ENCODE measurements at regions not wholly inside any gene's neighbourhood (a gene's known extent, or its start where the extent isn't known, plus 50 kb on each side); places are given as distances from the start of the nearest gene placed in this dataset.

DNA sequence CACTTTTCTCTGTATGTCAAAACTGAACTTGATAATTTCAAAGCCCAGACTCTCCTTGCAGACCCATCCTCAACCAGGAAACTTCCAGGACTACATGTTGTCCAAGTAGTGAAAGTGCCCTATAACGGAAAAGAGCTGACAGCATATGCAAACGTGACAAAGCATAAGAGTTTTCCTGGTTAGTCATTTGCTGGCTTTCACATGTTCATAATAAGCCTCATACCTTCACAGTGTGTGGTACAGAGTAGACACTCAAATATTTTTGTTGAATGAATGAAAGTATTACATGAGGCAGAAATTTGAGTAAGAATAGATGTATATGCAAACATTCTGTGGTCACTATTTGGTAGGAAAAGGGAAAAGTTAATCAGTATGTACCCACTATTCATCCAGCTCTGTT, 473.3 kb downstream of the MRPL39 start:
- no peak for DNase-seq

DNA sequence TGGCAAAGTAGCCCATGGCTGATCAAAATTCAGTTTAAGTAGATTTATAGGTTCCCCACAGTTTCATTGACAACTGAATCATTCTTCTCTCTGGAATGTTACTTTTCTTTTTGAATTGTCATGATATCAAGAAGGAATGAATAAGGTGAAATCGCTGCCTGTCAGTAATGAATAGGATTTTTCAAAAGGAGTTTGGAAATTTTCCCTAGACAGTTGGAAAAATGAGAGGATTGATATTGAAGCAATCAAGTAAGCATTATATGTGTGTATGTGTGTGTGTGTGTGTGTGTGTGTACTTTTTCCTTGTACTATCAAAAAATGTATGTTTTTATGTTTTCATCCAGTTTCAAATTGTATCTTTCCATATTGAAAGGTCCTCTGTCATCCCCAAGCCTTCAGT, 479.5 kb downstream of the MRPL39 start:
- DNase-seq, result no peak

DNA sequence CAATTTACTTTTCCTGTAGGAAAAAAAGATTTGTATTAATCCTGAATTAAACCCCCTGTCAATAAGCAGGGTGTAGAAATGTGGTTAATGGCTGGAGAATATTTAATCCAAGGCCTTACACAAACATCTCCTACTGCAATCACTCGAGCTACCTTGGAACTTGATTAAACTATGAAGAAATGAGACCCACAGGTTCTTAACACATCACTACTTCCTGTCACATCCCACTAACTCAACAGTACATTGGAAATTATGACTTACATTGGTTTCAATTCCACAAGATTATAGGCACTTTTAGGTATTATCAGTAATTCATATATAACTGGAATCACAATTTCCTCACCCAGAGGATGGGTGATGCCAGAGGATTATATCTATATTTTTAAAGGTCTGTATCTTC, 480.3 kb downstream of the MRPL39 start:
- DNase-seq, result no peak

DNA sequence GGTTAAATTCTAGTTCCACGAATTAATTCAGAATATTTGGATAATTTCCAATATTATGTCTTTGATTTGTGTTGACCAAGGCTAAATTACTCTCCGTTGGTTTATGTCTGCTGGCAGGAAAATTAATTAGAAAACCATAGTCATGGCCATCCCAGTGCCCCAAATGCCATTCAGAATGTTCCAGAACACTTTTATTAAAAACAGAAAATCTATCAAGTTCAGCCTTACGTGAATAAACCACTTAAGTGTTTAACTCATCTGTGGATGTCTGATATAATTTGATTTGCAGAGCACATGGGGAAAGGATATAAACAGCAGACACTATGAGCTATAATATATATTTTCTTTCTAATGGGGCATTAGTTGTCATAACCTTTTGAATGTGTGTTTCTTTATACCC, 480.7 kb downstream of the MRPL39 start:
- DNase-seq, result no peak

DNA sequence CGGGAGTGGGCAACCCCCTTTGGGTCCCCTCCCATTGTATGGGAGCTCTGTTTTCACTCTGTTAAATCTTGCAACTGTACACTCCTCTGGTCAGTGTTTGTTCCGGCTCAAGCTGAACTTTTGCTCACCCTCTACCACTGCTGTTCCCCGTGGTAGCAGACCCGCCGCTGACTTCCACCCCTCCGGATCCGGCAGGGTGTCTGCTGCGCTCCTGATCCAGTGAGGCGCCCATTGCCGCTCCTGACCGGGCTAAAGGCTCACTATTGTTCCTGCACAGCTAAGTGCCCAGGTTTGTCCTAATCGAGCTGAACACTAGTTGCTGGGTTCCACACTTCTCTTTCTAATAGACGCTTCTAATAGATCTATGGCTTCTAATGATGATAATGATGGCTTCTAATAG, 488.6 kb downstream of the MRPL39 start:
- DNase-seq, result no peak

DNA sequence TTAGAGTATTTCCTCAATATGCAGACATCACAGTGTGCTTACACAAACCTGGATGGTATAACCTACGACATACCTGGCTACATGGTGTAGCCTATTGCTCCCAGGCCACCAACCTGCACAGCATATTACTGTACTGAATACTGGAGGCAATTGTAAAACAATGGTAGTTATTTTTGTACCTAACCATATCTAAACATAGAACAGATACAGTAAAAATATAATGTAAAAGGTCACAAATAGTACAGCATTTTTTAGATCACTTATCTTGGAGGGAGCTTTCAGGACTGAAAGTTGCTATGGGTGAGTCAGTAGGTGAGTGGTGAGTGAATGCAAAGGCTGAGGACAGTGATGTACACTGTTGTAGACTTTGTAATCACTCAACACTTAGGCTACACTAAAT, 492.3 kb downstream of the MRPL39 start:
- no peak for DNase-seq

DNA sequence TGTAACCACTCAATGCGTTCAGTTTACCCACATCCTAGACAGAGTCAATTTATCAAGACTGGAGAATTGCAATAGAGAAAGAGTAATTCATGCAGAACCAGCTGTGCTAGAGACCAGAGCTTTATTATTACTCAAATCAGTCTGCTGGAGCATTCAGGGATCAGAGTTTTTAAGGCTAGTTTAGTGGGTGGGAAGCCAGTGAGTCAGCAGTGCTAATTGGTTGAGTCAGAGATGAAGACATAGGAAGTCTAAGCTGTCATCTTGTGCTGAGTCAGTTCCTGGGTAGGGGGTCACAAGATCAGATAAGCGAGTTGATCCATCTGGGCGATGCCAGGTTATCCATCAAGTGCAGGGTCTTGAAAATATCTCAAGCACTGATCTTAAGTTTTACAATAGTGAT, 499.6 kb downstream of the MRPL39 start:
- DNase-seq, result no peak

DNA sequence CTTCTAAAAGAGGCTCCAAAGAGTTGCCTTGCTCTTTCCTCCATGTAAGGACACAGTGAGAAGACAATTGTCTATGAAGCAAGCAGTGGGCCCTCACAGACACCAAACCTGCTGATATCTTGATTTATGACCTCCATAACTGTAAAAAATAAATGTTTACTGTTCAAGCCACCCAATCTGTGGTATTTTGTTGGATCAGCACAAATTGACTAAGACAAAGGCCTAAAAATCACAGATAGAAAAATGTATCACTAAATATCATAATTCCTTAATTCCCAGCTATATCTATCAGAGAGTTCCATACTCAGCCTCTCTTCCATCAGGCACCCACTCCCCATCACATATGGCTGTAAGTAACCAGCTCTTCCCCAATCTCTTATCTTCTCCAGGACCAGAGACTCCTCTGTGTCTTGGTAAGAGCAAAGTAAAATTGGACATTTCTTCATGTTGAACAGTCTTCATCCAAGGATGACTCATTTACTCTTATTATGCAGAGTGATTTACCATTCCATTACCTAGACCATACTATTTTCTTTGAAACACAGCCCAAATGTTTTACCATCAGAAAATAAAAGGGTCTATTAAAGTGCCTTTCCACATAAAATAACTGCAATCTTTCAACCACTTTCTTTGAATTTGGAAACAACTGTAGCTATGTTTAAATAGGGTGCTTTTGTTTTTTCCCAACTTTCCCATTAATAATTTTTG, 503.6 kb downstream of the MRPL39 start:
- DNase-seq, result no peak

DNA sequence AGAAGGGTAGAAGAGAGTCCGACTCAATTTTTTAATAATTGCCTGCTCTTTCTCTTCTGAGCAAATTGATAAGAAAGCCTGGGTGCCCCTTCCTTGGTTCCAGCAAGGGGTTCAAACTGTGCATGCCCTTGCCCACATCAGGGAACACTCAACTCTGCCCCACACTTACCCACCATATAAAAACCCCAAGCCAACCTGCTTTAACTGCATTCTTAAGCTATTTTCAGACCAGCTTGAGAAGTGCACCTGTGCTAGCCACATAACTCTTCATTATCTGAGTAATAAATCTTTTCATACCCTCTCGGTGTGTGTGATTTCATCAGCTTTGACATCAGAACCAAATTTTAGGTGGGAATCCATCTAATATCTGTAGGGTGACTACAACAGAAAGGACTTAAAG, 509.6 kb downstream of the MRPL39 start:
- no peak for DNase-seq

DNA sequence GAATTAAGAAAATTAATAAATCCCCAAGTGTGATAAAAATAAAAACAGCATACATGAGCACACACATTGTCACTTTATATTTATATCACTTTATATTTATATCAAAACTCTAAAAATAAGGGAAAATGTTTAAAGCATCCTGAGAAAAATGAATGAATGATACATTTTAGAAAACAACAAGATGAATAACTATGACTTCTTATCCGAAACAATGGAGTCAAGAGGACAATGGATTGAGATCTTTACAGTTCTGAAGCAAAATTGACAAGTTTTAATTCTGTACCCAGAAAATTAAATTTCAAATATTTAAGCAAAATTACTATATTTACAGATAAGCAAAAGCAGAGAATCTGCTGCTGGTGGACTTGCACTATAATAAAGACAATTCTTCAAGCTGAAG, 512.6 kb downstream of the MRPL39 start:
- no peak for DNase-seq

DNA sequence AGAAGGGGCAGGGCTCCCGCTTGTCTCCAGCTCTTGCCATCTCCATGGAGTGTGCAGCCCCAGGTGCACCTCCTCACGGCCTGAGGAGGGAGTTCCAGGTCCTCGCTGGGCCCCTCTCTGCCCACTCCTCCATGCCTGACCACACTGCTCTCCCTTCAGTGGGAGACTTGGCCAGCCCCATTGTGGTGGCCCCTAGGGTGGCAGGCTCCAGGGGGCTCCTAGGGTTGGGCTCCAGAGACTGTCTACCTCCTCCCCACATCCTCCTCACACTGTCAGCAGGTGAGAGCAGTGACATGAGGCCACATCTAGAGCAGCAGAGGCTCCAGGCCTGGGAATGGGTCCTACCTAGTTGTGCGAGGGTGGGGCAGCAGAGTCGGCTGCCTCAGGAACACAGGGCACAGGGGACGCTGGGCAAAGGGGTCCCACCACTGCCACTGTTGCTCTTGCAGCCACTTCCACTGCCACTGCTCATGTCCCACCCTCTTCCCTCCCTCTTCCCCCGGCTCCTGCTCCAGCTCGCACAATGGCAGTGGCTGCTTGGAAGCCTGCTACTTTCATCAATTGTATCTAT, 514.8 kb downstream of the MRPL39 start:
- no peak for DNase-seq

DNA sequence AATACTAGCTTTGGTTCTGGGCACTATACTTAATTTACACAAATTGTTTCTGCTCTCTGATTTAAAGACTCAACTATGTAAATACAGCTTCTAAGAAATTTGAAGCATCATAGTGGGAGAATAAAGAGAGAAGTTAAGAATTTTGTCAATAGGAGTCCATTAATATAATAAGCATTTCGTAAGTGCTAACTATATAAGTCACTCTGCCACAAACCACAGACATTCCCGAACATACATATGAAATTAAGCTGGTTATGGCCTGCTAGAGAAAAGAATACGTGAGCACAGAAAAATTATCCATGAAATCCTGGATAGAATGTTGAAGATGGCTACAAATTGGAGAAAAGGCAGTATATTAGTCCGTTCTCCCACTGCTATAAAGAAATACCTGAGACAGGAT, 526.2 kb downstream of the MRPL39 start:
- no peak for DNase-seq

DNA sequence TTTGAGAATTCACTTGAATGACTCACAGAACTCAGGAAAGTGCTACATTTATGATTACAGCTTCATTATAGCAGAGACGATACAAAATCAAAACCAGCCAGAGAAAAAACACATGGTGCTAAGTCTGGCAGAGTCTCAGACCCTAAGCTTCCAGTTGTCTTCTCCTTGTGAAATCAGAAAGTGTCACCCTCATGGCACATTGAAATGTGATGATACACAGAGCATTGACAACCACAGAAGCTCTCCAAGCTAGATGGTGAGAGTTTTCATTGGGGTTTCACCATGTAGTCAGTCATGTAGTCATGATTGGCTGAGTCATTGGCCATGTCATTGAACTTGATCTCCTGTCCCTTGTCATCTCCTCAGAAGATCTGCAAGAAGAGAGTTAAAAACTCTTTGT, 526.6 kb downstream of the MRPL39 start:
- no peak for DNase-seq

DNA sequence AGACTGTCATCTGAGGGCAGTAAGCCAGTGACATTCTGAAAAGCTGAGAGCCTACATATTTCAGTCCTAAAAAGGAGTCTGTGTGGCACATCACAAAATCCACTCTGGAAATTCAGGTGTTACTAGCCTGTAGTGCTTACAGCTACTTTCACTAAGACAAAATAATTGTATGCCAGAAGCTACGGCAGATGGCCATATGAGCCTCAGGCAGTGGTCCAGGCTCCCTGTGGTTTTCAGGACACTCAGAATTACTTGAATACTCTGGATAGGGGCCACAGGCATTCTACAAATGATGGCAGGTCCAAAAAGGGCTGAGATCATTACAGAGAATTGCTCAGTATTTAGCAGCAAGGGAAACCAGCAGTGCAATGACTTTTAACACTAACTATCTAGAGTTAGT, 527.1 kb downstream of the MRPL39 start:
- DNase-seq, result no peak

DNA sequence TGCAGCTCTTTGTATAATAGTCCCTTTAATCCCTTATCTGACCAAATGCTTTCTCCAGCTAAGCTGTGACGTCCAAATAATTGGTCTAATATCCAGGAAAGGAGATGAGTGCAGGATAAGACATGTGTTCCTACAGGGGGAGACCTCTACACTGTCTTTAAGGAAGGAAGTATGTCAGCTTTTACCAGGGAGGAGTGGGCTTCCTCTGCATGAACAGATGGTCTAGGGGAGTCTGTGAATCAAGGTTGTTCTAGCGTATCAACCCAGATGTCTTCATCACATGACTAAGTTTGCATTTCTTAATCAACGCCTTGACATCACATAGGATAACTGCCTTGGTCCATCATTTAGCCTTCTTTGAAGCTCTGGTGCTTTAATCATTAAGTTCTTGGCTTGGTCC, 528.2 kb downstream of the MRPL39 start:
- DNase-seq, result no peak

DNA sequence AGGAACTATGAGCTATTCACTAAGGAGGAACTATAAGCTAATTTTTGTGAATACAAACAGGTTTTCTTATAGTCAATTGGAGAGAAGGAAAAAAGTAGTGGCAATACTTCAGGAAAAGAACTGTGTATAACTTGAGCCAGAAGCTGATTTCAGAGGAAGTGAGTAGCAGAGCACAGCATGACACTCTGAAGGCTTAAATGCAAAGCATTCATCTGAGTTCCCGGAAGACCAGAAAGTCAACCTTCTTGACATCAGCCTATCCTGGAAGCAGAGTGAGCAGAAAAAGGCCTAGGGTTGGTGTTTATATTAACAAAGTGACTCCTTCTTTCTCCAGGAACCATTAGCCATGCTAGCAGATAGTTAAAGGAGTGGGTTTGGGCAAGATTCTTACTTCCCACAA, 545.2 kb downstream of the MRPL39 start:
- no peak for DNase-seq

DNA sequence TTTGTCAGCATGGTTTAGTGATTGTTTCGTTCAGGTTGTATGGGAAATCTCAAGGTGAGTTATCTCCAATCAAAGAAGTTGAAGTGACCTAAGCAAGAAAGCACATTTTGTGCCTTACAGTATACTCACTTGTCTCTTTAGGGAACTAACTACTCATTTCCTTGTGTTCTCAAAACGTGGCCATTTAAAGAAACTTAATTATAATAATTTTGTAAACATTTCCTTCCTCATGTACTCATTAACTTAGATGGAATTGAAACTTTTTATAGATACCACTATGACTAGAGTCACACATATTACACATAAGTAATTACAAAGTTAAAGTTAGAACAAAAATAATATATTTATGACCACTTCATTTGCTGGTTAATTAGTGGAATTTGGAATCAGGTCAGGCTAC, 552.6 kb downstream of the MRPL39 start:
- no peak for DNase-seq

DNA sequence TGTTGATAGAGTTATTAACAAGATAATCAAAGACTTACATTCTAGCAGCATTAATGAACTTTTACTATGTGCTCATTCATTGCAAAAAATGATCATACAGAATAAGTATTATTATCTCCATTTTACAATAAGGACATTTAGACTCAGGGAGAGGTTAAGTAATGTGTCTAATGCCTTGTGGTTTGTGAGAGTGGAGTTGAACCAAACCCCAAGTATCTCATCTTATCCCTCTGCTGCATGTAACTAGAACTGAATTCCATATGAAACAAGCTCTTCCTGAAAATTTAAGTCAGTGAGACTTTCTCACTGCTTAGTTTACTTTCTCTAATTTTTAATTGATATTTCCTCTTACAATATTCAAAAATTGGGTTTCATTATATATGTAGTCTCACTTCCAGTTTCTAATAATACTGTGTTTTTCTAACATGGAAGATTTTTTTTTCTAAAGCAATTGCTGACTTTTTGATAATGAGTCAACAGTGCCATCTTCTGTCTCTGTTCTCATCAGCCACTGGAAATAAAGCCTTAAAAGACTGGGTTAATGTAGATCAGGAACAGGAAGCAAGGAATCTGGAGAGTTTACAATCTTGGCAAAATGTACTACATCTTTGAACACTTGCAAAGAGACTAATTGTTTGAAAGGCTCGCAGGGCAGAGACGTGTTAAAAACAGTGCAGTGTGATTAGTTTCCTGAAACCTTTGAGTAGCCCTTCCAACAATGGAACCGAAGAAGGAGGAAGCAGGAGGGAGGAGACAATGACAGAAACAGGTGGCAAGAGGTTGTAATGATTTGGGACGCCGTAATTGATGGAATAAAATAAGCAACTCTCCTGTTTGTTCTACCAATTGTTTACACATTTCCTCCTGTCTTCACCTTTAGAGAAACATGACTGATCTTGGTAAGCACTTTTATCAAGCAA, 567.6 kb downstream of the MRPL39 start:
- DNase-seq, result peak; percentile 10 to 22

DNA sequence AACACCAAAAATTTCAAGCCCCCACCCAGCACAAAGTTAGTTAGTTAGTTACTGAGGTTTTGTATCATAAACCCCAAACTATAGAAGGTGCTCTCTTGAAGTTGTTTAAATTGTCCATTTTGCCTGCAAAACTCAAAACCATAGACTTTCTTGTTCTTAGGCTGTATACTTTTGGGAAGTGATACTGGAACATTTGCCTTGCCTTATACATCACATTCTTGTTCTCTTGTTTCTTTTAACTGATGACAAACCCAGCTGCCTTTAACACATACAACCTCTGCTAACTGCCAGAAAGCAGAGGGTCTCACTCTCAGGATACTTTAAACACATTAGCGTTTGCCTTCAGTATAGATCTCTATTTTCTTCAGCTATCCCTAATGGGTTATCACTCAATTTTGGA, 570.5 kb downstream of the MRPL39 start:
- no peak for DNase-seq

DNA sequence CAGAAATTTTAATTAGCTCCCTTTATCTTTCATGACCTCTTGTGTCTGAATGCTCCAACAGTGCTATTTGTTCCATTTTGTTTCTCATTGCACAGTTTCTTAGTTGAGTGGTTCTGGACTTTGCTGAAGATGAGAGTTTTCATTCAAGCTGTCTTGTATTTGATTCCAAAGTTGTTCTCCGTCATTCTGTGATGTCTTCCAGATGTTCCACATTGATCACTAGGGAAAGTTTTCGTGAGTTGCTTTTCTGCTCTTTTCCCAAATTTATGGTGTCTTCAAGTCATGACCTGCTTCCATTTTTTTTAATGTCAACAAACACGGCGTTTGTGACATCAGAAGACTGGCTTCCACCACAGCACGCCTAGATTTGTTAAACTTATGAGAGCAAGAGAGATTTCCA, 575.5 kb downstream of the MRPL39 start:
- no peak for DNase-seq

DNA sequence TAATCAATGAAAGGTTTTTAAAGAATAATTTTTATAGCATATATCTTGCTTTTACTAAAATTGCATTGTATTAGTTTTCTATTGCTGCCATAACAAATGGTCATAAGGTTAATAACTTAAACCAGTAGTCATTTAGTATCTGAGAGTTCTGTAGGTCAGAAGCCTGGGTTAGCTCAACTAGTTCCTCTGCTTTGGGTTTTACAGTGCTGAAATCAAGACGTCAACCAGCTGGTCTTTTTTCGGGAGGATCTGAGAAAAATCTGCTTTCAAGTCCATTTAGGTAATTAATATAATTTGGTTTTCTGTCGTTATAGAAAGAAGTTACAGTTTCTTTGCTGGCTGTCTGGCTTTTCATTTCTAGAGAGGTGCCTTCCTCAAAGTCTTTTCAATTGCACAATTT, 577.7 kb downstream of the MRPL39 start:
- DNase-seq, result no peak

DNA sequence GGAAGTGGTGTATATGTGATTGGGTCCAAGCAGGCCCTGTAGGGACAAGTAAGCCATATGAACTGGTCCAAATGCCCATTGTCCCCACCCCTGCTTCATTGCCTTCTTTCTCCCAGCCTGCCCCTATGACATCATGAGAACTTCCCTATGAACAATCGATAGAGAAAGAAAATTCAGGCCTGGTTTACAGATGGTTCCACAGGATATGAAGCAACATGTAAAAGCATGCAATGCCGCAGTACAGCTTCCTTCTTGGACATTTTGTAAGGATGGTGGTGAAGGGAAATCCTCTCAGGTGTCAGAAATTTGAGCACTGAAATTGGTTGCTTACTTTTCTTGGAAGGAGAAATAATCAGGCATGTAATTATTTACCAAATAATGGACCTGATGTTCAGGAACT, 581.7 kb downstream of the MRPL39 start:
- no peak for DNase-seq

DNA sequence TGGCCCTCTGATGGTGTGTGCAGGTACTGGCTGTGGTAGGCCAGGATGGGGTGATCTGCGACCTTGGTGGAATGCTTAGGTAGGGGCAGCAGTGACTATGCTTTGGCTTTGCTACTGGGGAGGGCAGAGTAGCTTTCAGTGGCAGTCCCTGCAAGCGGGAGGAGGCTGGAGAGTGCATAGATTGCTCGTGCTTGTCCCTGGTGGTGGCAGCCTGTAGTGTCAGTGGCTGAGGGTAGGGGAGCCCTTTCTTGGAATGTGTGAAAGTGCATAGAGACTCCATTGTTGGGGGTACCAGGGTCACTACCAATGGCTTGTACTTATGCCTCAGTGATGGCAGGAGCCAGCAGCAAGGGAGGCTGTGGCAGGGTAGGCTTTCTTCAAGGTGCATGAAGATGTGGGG, 582.6 kb downstream of the MRPL39 start:
- DNase-seq, result no peak

DNA sequence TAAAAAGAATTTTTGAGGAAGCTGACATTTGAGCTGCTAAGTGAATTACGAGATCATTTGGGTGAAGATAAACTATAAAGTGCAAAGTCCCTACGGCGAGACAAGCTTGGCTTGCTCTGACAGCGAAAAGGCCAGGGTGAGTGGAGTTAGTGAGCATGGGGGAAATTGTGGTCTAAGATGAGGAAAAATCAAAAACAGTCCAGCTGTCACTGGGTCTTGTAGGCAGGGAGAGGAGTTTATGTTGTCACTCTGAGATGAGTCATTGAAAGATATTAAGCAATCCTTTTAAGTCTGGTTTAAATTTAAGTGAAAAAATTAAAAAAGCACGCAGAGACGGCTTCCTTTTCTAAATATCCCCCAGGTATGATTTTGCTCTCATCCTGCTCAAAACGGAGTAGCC, 601.9 kb downstream of the MRPL39 start:
- no peak for DNase-seq

Data from SHP77 (cell line).